ENCODE measurements at regions not wholly inside any gene's neighbourhood (a gene's known extent, or its start where the extent isn't known, plus 50 kb on each side); places are given as distances from the start of the nearest gene placed in this dataset.
"Not testable (repeated sequence)": the region's sequence is repeated elsewhere in the genome, so short reads cannot be mapped to it uniquely, and the experiment has no call there.

DNA sequence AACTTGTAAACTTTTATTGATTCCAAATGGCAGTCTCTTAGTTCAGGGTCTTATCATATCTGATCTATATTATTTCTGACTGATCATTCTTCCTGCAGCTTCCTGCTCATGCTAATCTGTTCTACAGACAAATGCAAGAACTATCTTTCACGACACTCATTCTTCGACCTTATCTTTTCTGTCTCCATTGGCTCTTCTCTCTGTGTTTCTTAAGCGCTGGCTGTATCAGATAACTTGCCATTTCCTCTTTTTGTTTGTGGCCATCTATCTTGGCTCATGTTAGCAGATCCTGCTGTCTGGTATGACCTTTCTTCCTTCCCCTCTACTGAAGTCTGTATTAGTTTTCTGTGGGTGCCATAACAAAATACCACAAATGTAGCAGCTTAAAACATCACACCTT, 230.5 kb upstream of the PUDP start:
- DNase-seq: peak; percentile 1

DNA sequence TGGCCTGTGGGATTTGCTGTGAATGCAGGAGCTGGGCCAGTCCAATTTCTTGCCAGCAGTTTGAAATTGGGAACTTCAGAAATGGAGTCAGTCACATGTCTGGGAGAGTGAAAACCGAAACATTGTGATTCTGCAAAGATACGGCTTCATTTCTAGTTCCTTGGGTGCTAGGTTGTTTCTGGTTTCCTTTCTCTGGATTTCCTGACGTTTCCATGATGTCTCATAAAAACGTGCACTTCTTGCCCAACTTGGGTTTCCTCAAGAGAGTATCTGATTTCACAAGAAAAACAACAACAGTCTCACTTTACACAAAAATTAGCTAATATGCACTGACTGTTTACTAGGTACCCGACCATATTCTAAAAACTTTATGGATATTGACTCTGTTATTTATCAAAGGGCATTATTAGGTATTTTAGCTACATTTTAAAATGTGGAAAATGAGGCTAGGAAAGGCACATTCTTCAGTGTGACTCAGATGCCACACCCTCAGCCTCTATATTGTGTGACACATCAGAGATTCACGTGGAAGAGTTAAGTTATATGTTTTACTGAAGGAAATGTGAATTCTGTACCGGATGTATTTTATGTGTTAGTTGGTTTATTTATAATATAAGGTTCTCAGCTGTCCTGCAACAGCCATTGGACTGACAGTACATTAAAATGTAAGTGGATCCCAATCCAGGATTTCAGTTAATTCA, 225.0 kb upstream of the PUDP start:
- DNase-seq: peak; percentile 13

DNA sequence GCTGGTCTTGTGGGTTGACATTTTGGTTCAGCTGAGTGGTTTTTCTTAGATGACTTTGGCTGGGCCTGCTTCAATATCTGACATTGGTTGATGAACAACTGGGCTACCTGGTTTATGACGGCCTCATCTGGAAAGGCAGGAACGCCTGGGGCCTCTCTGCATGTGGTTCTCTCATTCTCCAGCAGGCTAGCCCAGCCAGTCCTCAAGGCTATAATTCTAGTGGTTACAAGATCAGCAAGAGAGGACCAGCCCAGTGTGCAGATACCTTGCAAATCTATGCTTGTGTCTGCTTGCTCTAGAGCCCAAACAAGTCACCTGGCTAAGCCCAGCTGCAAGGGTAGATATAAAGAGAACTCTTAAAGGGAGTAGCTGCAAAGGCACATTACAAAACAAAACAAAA, 214.2 kb upstream of the PUDP start:
- no peak for DNase-seq

DNA sequence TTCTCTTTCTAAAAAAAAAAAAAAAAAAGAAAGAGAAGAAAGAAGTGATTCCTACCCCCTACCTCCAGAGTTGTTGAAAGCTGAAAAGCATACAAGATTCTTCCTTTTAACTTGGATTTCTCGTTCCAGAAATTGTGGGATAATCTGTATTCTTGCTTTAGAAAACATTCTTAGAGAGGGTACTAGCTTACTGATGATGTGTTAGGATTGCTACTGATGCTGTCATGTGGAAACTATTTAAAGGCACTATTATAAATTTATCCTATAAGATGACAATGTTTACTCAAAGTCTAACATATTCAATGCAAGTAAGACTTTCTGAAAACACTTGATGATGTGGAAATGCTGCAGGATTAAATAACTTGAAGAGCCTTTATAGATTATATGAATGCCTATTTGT, 204.0 kb upstream of the PUDP start:
- no peak for DNase-seq

DNA sequence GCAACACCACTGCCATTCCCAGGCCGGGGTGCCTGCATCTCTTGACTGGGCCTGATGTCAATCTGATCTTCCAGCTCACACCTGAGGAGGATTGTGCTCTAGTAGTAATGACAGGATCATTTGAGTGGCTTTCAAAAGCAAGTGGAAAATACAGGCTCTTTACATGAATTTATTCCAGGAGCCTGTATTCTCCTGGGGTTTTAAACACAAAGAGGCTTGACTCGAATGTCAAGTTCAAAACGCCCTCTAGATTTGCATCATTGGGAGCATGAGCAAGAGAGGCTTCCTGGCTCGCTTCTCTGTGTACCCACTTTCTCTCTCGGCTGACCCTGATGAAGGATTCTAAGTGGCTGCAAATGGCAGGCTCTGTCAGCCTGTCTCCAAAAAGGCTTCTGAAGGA, 199.5 kb upstream of the PUDP start:
- DNase-seq: no peak

DNA sequence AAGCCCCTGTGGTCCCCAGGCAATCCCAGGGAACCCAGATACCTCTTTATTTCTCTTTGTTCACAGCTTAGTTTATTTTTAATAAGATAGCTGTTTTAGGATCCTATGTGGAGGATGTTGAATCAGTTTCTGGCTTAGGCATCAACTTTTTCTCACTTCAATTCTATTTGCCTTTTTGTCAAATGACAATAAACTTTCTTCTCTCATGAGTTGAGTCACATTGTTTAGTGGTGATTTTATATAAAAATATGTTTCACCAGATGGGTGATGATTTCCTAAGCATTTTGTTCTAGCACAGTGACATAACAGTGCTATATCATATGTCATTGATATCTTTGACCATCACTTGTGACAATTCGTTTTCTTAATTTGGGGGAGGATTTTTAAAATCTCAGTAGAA, 198.1 kb upstream of the PUDP start:
- no peak for DNase-seq

DNA sequence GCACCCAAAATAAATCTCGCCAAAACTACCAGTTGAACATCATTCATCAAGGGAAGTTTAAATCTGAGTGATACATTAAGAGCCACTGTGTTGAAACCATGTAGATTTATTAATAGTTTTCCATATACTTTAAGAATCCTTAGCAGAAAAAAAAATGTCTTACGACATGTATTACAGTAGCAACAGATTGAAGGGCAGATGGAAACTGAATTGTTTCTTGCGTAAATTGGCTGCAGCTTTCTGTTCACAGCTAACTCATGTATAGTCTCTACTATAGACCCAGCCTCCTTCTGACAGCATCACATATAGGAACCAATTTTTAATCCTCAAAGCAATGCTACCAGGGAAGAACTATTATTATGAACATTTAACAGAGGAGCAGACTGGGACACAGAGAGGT, 195.2 kb upstream of the PUDP start:
- no peak for DNase-seq

DNA sequence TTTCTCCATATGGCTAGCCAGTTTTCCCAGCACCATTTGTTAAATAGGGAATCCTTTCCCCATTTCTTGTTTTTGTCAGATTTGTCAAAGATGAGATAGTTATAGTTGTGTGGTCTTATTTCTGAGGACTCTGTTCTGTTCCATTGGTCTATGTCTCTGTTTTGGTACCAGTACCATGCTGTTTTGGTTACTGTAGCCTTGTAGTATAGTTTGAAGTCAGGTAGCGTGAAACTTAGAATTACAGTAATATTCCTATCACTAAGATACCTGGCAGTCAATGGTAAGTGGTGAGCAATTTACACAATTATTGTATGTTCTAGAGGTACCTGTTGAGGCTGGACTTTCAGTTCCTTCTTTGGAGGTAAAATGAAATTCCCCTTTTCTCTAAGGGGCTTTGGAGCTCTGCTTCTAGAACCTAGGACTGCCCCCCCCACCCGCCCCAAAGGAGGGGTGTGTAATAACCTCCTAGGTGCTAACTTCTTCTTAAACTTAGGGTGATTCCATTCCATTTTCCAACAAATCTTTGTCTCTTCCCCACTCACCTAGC, 187.9 kb upstream of the PUDP start:
- not testable (repeated sequence) for DNase-seq

DNA sequence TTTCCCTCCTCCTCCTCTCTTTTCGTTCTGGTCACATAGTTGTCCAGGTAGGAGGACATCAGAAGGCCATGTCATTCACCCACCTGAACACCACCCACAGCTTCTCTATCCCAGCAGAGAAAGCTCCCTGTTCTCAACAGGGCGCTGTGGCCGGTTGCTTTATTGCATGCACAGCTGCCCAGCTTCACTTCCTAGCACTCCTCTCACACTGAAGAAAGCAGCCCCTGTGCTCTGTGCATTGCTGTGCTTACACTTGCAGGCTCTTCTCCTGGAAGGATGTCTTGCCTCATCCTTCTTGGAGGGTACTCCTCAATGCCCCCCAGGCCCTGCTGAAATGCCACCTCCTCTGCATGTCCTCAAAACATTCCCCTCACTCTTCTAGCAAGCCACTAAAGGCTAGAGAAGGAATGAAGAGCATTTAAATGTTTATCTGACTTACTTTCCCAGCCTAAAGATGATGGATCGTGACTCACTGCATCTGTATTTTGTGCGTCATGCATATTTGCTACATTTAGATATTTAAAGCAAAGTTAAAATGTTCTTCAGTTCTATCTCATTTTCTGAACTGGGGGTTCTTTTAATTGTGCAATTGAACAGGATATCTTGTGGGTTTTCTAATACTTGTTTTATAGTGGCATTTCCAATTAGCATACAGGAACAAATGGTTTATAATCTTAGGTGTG, 186.4 kb upstream of the PUDP start:
- DNase-seq: no peak

DNA sequence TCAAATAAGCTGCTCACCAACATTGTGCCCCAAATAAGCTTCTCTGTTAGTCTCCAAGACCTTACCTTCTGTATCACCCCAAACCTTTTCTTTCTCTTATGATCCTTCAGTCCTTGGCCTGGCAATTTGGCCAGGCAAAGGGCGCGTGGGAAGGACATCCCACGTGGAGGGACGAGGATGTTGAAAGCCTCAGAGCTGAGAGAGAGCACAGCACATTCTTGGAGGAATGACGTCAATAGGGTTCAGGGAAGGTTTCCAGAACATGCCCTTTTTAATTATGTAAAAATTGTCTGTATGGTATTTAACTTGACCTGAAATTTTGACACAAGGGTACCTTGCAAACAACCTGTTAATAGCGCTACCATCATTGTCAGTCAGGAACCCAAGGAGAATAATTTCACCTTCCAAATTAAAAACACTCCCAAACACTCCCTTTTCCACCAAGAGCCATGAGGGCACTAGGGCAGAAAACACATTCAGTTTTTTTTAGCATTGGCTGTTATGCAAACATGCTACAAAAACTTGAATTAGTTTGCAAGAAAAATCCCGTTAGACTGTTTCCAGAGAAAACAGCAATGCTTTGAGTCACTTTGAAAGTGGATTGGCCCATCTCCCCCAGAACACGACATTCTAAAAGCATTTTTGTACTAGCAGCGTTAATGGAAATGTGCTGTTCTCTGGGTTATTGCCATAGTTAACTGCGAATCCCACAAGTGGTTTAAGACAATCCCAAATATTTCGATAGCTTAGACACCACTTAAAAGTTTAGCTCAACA, 183.2 kb upstream of the PUDP start:
- DNase-seq: no peak

DNA sequence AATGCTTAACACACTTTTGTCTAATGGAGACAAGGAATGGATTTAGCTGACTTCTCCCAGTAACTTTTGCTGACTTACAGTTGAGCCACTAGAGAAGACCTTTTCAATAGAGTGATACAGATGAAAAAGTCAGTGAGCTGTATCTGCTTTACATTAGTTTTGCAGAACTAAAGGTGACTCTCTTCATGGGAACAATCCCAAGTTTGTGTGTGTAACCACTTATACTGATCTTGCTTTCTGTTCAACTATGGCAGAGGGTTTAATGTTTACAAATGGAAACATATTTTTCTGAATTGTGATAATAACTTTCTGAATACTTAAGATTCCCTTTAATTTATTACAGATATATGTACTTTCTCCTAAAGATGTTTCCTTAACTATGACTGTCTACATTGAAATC, 182.6 kb upstream of the PUDP start:
- no peak for DNase-seq

DNA sequence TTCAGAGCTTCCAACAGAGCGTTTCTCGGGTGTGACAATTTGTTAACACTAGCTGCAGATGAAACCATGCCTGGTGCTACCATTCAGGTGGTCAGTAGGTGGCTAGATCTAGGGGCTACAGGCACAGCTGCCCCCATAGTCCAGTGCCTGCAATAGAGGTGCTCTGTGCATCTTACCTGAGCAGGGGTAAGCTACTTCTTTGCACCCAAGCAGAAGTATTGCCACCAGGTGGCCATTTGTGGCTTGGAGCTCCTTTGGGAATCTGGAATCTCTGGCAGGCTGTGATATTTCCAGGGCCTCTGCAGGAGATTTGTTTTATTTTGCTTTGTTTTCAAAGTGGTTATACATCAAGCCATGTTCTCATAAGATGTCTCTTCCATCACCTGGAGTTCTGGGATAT, 170.7 kb upstream of the PUDP start:
- no peak for DNase-seq

DNA sequence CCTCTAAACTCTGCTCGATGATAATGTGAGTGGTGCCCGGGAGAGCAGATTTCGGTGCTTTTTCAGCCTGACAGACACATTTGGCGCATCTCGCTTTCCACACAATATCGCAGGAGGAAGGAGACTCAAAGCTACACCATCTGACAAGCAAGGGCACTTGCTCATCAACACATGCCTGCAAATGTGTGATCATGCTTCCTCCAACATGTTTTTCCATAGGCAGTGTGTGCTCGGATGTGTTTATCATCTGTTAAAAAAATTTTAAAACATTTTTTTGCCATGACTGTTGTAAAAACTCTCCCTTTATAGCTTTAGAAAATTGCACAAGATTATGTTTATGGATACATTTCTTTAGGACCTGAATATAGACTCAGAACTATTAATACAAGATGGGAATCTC, 170.3 kb upstream of the PUDP start:
- no peak for DNase-seq

DNA sequence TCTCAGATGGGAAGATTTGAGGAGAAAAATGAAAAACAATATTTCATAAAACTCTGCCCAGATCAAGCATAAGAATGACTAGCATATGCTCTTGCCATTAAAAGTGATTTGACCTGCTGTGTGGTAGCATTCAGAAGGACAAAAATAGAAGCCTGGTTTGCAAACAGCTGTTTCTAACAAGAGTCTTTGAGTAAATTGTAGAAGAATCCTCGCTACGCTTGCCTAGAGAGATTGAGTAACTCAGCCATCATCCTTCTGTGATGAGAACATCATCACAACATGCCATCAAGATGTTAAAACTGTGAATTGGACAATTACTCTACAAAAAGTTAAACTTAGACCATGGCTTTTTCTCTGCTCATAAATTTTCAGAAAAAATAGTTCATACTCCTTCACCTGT, 168.9 kb upstream of the PUDP start:
- DNase-seq: no peak

DNA sequence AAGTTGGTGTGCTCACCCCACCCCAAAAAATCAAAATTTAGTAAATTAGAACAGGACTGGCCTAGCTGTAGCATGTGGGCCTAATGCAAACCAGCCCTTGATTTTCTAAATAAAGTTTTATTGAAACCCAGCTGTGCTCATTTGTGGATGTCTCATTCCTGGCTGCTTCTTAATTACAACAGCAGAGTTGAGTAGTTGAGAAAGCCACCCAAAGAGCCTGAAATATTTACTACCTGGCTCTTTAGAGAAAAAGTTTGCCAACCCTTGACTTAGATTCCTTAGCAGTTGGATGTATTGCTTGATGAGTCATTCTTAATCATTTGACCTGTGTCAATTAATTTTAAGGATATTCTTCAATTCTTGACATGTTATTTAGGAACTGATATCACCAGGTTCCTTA, 168.3 kb upstream of the PUDP start:
- DNase-seq: no peak

DNA sequence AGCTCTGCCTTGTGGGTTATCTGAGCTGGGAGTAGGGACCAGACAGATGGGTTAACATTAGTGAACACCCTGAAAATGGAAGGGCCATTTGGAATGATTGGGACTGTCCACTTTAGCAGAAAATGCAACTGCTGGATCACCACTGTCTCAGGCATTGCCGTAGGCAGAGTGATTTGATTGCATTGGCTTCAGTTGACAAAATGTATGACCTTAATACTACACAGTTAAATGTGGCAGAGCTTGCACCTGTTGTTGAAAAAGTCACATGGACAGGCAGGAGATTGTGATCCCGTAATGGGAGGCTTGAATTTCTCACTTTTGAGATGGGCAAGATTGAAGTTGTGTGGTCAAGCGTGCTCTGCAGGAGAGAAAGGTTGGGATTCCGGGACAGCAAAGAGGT, 166.5 kb upstream of the PUDP start:
- DNase-seq: no peak

DNA sequence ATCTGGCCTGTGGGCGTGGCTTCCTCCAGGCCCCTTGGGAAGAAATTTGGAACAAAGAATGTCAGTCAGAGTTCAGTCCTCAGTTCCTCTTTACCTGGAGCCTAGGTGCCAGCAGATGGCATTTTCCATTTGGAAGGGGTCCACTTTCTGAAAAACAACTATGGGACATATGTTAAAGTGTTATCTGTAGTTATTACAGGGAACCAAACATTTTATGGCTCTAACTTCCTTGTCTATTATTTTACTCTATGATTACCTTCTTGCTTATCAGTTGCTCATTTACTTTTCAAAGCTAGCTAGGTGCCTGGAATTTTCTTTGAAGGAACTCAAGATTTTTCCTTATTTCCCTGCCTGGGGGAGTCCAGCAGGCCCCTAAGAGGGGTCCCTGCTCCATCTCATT, 159.8 kb upstream of the PUDP start:
- no peak for DNase-seq

DNA sequence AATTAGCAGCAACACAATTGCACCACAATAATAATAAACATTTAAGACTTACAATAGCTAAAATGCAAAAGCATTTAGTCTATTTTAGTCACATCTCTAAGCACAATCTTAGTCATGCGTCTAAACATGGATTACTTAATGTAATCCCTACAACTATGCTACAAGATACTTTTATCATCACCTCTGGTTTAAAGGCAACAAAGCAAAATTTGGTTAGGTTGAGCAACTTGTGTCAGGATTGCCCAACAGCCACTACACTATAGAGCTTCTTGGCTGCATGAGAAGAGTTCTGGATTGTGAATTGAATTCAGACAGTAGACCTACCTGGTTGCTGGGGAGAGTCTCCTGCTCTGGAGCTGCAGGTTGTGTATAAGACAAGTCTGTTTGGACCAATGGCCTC, 146.5 kb upstream of the PUDP start:
- DNase-seq: no peak

DNA sequence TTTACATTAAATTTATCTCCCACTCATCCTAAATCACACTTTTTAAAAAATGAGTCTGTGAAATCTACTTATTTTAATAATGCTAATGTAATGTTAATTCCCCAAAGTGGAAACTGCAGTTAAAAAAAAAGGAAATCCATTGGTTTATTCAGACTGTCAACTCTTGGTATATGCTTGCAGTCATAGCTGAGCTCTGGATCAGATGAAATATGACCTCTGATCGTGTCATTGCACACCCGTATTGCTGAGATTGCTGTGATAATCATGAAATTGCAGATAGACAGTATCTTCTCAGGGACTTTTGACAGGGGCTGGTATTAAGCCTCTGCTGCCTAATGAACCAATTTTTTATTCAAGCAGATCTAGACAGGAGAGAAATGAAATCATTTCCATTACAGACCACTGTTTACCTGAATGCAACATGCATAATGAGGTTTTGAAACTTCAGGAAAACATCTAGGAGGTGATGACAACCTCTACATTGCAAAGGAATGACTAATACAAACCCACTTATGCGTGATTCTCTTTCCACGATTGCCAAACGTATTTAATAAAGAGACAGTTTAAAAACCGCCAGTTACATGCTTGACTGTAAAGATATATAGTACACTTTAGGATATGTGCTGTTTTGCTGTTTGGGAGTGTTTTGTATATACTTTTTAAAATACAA, 138.3 kb upstream of the PUDP start:
- DNase-seq: no peak

DNA sequence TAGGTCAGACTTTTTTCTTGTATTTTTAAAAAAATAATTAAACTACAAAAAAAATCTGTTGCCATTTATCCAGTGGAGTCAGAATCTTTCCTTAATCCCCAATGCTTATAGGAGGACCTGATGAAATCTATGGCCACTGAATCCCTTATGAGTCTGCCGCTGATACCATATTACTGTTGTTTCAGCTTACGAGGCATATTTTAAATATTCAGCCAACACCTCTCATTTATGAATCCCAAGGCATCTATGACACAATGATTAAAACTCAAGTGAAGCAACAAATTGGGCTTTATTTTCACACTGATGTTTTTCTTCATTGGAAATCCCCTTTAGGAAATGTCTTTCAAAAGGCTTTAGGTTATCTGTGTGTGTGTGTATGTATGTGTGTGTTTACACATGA, 137.8 kb upstream of the PUDP start:
- DNase-seq: no peak

DNA sequence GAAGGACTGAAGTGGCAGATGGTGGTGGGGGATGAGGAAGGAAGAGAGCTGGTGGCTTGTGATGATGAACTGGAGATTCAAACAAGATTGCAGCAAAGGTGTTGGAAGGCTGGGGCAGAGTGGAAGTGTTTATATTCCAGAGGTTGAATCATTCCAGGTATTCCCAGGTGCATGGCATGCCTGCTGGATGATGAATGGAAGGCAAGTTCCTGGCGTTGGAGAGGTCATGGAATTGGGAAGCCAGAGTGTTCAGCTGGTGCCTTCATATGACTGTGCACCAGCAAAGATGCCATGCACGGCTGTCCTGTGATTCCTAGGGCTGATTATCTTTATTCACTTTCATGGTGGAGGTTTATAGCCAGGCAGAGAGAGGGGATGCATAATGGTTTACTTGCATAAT, 135.8 kb upstream of the PUDP start:
- no peak for DNase-seq

DNA sequence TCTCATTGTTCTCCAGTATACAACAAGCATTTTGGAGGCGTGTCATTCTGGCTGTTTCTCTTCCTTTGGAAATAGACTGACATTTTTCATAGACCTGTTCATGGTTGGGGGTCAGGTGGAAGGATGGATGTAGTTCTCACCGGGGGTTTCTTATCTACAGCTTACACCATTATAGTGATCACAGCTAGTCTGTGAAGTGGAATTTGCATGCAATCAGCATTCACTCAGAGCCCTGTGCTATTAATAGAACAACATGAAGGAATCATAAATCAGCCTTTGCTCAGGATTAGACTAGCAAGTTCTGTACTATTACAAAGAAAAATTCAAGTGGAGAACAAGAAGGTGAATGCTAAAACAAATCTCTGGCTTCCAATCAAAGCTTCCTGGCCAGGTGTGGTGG, 132.6 kb upstream of the PUDP start:
- DNase-seq: no peak

DNA sequence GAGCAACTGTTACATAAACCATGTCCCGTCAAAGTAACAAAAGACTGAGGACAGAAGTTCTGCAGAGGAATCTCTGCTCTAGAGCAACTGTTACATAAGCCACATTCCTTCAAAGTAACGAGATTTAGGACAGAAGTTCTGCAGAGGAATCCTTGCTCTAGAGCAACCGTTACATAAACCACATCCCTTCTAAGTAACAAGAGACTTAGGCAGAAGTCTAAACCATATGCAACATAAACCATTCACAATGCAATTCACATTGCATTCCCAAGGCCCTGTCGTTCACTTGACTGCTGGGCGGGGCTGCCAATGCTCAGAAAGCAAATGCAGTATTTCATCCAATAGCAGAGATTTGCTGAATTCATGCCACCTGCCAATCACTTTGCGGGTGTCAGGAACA, 124.4 kb upstream of the PUDP start:
- no peak for DNase-seq
